ENCODE measurements at regions not wholly inside any gene's neighbourhood (a gene's known extent, or its start where the extent isn't known, plus 50 kb on each side); places are given as distances from the start of the nearest gene placed in this dataset.

GRCh38 chr5:112625689-112626438 lies 111.8 kb upstream of the APC start:
- no peak overlapping the region for H3K27ac ChIP-seq (ENCODE audit: low read depth)
- no peaks in the 10 kb centered on the region for H3K36me3 Mint-ChIP-seq (ENCODE audit: low read depth)
- H3K27ac Mint-ChIP-seq: no peak overlapping the region
- H3K4me3 Mint-ChIP-seq: no peak overlapping the region
- H3K4me1 Mint-ChIP-seq: peaks cover 15% of the 10 kb centered on the region
- no peak overlapping the region for H3K4me2 ChIP-seq
- no peaks in the 10 kb centered on the region for H3K9me3 Mint-ChIP-seq
- H3K27me3 ChIP-seq (ENCODE audit: insufficient read depth): no peaks in the 10 kb centered on the region
- H3F3A ChIP-seq (replicated peaks; ENCODE audit: low read depth): no peaks in the 10 kb centered on the region
- H4K20me1 ChIP-seq (replicated peaks; ENCODE audit: insufficient read depth): no peaks in the 10 kb centered on the region
- DNase-seq (ENCODE audit: low spot score): no peak
- H3K27me3 Mint-ChIP-seq (ENCODE audit: insufficient read depth, low read depth, poor library complexity): no peaks in the 10 kb centered on the region
- no peak overlapping the region for H2AFZ ChIP-seq
- H3K4me1 ChIP-seq (ENCODE audit: insufficient read depth): peaks cover 15% of the 10 kb centered on the region; the same call in 1 of the 2 replicates
- no peaks in the 10 kb centered on the region for H3K9me2 ChIP-seq (ENCODE audit: insufficient read depth)
- H3K36me3 ChIP-seq (ENCODE audit: insufficient read depth): no peaks in the 10 kb centered on the region
- TF ChIP-seq, protein P1, sequence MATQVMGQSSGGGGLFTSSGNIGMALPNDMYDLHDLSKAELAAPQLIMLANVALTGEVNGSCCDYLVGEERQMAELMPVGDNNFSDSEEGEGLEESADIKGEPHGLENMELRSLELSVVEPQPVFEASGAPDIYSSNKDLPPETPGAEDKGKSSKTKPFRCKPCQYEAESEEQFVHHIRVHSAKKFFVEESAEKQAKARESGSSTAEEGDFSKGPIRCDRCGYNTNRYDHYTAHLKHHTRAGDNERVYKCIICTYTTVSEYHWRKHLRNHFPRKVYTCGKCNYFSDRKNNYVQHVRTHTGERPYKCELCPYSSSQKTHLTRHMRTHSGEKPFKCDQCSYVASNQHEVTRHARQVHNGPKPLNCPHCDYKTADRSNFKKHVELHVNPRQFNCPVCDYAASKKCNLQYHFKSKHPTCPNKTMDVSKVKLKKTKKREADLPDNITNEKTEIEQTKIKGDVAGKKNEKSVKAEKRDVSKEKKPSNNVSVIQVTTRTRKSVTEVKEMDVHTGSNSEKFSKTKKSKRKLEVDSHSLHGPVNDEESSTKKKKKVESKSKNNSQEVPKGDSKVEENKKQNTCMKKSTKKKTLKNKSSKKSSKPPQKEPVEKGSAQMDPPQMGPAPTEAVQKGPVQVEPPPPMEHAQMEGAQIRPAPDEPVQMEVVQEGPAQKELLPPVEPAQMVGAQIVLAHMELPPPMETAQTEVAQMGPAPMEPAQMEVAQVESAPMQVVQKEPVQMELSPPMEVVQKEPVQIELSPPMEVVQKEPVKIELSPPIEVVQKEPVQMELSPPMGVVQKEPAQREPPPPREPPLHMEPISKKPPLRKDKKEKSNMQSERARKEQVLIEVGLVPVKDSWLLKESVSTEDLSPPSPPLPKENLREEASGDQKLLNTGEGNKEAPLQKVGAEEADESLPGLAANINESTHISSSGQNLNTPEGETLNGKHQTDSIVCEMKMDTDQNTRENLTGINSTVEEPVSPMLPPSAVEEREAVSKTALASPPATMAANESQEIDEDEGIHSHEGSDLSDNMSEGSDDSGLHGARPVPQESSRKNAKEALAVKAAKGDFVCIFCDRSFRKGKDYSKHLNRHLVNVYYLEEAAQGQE (IDR thresholded peaks at IDR 0.05; ENCODE audit: unreplicated experiment): no peak
- TF ChIP-seq ZNF114 (CRISPR knock-in tag; IDR thresholded peaks at IDR 0.05) (no peak), EZH2phosphoT487 (IDR thresholded peaks at IDR 0.05; ENCODE audit: unreplicated experiment) (no peak), STAT1 (IDR thresholded peaks at IDR 0.05; ENCODE audit: unreplicated experiment) (no peak), CREB1 (CRISPR knock-in tag; IDR thresholded peaks at IDR 0.05; ENCODE audit: low read depth) (no peak), JUNB (IDR thresholded peaks at IDR 0.05; ENCODE audit: unreplicated experiment) (no peak), POLR2AphosphoS5 (IDR thresholded peaks at IDR 0.05; ENCODE audit: low read depth) (no peak), NANOG (IDR thresholded peaks at IDR 0.05; ENCODE audit: borderline replicate concordance) (no peak), EZH2 (IDR thresholded peaks at IDR 0.05; ENCODE audit: low read depth, unreplicated experiment) (no peak), ZNF331 (CRISPR knock-in tag; IDR thresholded peaks at IDR 0.05; ENCODE audit: low read depth) (no peak)
- TF ChIP-seq, protein P2, sequence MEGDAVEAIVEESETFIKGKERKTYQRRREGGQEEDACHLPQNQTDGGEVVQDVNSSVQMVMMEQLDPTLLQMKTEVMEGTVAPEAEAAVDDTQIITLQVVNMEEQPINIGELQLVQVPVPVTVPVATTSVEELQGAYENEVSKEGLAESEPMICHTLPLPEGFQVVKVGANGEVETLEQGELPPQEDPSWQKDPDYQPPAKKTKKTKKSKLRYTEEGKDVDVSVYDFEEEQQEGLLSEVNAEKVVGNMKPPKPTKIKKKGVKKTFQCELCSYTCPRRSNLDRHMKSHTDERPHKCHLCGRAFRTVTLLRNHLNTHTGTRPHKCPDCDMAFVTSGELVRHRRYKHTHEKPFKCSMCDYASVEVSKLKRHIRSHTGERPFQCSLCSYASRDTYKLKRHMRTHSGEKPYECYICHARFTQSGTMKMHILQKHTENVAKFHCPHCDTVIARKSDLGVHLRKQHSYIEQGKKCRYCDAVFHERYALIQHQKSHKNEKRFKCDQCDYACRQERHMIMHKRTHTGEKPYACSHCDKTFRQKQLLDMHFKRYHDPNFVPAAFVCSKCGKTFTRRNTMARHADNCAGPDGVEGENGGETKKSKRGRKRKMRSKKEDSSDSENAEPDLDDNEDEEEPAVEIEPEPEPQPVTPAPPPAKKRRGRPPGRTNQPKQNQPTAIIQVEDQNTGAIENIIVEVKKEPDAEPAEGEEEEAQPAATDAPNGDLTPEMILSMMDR (conservative IDR thresholded peaks at IDR 0.05; ENCODE audit: low read depth in 2 of 2): no peak
- TF ChIP-seq, protein P3, sequence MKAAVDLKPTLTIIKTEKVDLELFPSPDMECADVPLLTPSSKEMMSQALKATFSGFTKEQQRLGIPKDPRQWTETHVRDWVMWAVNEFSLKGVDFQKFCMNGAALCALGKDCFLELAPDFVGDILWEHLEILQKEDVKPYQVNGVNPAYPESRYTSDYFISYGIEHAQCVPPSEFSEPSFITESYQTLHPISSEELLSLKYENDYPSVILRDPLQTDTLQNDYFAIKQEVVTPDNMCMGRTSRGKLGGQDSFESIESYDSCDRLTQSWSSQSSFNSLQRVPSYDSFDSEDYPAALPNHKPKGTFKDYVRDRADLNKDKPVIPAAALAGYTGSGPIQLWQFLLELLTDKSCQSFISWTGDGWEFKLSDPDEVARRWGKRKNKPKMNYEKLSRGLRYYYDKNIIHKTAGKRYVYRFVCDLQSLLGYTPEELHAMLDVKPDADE (IDR thresholded peaks at IDR 0.05): no peak
- TF ChIP-seq, protein P4, sequence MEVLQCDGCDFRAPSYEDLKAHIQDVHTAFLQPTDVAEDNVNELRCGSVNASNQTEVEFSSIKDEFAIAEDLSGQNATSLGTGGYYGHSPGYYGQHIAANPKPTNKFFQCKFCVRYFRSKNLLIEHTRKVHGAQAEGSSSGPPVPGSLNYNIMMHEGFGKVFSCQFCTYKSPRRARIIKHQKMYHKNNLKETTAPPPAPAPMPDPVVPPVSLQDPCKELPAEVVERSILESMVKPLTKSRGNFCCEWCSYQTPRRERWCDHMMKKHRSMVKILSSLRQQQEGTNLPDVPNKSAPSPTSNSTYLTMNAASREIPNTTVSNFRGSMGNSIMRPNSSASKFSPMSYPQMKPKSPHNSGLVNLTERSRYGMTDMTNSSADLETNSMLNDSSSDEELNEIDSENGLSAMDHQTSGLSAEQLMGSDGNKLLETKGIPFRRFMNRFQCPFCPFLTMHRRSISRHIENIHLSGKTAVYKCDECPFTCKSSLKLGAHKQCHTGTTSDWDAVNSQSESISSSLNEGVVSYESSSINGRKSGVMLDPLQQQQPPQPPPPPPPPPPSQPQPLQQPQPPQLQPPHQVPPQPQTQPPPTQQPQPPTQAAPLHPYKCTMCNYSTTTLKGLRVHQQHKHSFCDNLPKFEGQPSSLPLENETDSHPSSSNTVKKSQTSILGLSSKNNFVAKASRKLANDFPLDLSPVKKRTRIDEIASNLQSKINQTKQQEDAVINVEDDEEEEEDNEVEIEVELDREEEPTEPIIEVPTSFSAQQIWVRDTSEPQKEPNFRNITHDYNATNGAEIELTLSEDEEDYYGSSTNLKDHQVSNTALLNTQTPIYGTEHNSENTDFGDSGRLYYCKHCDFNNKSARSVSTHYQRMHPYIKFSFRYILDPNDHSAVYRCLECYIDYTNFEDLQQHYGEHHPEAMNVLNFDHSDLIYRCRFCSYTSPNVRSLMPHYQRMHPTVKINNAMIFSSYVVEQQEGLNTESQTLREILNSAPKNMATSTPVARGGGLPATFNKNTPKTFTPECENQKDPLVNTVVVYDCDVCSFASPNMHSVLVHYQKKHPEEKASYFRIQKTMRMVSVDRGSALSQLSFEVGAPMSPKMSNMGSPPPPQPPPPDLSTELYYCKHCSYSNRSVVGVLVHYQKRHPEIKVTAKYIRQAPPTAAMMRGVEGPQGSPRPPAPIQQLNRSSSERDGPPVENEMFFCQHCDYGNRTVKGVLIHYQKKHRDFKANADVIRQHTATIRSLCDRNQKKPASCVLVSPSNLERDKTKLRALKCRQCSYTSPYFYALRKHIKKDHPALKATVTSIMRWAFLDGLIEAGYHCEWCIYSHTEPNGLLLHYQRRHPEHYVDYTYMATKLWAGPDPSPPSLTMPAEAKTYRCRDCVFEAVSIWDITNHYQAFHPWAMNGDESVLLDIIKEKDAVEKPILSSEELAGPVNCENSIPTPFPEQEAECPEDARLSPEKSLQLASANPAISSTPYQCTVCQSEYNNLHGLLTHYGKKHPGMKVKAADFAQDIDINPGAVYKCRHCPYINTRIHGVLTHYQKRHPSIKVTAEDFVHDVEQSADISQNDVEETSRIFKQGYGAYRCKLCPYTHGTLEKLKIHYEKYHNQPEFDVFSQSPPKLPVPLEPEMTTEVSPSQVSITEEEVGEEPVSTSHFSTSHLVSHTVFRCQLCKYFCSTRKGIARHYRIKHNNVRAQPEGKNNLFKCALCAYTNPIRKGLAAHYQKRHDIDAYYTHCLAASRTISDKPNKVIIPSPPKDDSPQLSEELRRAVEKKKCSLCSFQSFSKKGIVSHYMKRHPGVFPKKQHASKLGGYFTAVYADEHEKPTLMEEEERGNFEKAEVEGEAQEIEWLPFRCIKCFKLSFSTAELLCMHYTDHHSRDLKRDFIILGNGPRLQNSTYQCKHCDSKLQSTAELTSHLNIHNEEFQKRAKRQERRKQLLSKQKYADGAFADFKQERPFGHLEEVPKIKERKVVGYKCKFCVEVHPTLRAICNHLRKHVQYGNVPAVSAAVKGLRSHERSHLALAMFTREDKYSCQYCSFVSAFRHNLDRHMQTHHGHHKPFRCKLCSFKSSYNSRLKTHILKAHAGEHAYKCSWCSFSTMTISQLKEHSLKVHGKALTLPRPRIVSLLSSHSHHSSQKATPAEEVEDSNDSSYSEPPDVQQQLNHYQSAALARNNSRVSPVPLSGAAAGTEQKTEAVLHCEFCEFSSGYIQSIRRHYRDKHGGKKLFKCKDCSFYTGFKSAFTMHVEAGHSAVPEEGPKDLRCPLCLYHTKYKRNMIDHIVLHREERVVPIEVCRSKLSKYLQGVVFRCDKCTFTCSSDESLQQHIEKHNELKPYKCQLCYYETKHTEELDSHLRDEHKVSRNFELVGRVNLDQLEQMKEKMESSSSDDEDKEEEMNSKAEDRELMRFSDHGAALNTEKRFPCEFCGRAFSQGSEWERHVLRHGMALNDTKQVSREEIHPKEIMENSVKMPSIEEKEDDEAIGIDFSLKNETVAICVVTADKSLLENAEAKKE (CRISPR knock-in tag; IDR thresholded peaks at IDR 0.05): no peak
- no peaks in the 10 kb centered on the region for H3K79me2 ChIP-seq (replicated peaks; ENCODE audit: insufficient read depth)
- no peak for ATAC-seq
- no peak overlapping the region for H3K4me3 ChIP-seq

All from GM23338 (cell line).